Naive B cell (primary cell): ENCODE measurements at regions not wholly inside any gene's neighbourhood (a gene's known extent, or its start where the extent isn't known, plus 50 kb on each side); places are given as distances from the start of the nearest gene placed in this dataset.
A peak's percentile ranks its signal among the peaks of the same experiment; 100 is the strongest.
"Not testable (repeated sequence)": the region's sequence is repeated elsewhere in the genome, so short reads cannot be mapped to it uniquely, and the experiment has no call there.

Source experiments
- ATAC-seq, 2 donors: fragments of 150-1000 bp; cut with Tn5 transposase; 2 replicates each; pipeline ENCODE4 v1.10.0; 2021; ENCODE audit warnings: low read depth in 2 of 2, mild to moderate bottlenecking in 2 of 2, moderate library complexity in 2 of 2
- DNase-seq: peaks from one replicate; pipeline ENCODE4 v3.0.0; 2022
- H3K27ac Mint-ChIP-seq, 6 donors: one replicate each; pipeline ENCODE4 v1.8.0; 2020 to 2022; ENCODE audit warnings: mild to moderate bottlenecking in 6 of 6, mixed read lengths in 6 of 6, moderate library complexity in 5 of 6, inconsistent platforms in 2 of 6
- H3K27me3 Mint-ChIP-seq, 3 donors: one replicate each; pipeline ENCODE4 v1.8.0; 2021 to 2022; ENCODE audit warnings: mixed read lengths in 3 of 3, mild to moderate bottlenecking in 1 of 3
- H3K36me3 Mint-ChIP-seq, 2 donors: one replicate each; pipeline ENCODE4 v1.8.0; 2020 to 2022; ENCODE audit warnings: mixed read lengths in 2 of 2, inconsistent platforms in 1 of 2, mild to moderate bottlenecking in 1 of 2
- H3K4me1 Mint-ChIP-seq, 3 donors: one replicate each; pipeline ENCODE4 v1.8.0; 2020 to 2022; ENCODE audit warnings: mixed read lengths in 3 of 3, inconsistent platforms in 1 of 3, mild to moderate bottlenecking in 1 of 3, moderate library complexity in 1 of 3
- H3K4me3 Mint-ChIP-seq, 8 donors: one replicate each; pipeline ENCODE4 v1.8.0; 2020 to 2022; ENCODE audit warnings: mild to moderate bottlenecking in 8 of 8, mixed read lengths in 8 of 8, moderate library complexity in 8 of 8, inconsistent platforms in 2 of 8
- H3K9me3 Mint-ChIP-seq, 7 donors: one replicate each; pipeline ENCODE4 v1.8.0; 2020 to 2022; ENCODE audit warnings: mixed read lengths in 7 of 7, mild to moderate bottlenecking in 5 of 7, inconsistent platforms in 2 of 7, moderate library complexity in 1 of 7

GRCh38 chr1:98294127-98294526, 367.4 kb upstream of the SNX7 start:
- no peaks in the 10 kb centered on the region for H3K9me3 Mint-ChIP-seq
- no peak overlapping the region for H3K4me3 Mint-ChIP-seq
- H3K36me3 Mint-ChIP-seq: no peaks in the 10 kb centered on the region
- H3K4me1 Mint-ChIP-seq: no peaks in the 10 kb centered on the region
- no peaks in the 10 kb centered on the region for H3K27me3 Mint-ChIP-seq
- ATAC-seq (no peak), DNase-seq (no peak)
- H3K27ac Mint-ChIP-seq: no peak overlapping the region

- no peak for DNase-seq
- H3K4me1 Mint-ChIP-seq: no peaks in the 10 kb centered on the region
- no peak overlapping the region for H3K27ac Mint-ChIP-seq
- no peaks in the 10 kb centered on the region for H3K9me3 Mint-ChIP-seq
- no peak for ATAC-seq
- H3K4me3 Mint-ChIP-seq: peak overlapping the region in 1 of 8 donors; percentile 43
- no peaks in the 10 kb centered on the region for H3K27me3 Mint-ChIP-seq
- H3K36me3 Mint-ChIP-seq: no peaks in the 10 kb centered on the region
Measured at GRCh38 chr1:98292994-98293393, 368.5 kb upstream of the SNX7 start.

- no peak for ATAC-seq
- no peak for DNase-seq
- Mint-ChIP-seq H3K27ac (no peak overlapping the region), H3K36me3 (no peaks in the 10 kb centered on the region), H3K4me1 (no peaks in the 10 kb centered on the region), H3K4me3 (no peak overlapping the region), H3K27me3 (no peaks in the 10 kb centered on the region), H3K9me3 (peaks cover 0 to 2% (median 0%) of the 10 kb centered on the region in 7 donors)
Measured at GRCh38 chr1:98289311-98289710, 368.5 kb upstream of the DPYD start.

- no peak overlapping the region for H3K27ac Mint-ChIP-seq
- no peaks in the 10 kb centered on the region for H3K36me3 Mint-ChIP-seq
- no peaks in the 10 kb centered on the region for H3K27me3 Mint-ChIP-seq
- no peaks in the 10 kb centered on the region for H3K4me1 Mint-ChIP-seq
- ATAC-seq: no peak
- DNase-seq: no peak
- no peak overlapping the region for H3K4me3 Mint-ChIP-seq
- H3K9me3 Mint-ChIP-seq: peaks cover 0 to 5% (median 0%) of the 10 kb centered on the region in 7 donors
Measured at GRCh38 chr1:98288494-98288893, 367.7 kb upstream of the DPYD start.

- Mint-ChIP-seq H3K27me3 (no peaks in the 10 kb centered on the region), H3K4me3 (no peak overlapping the region), H3K9me3 (peaks cover 0 to 5% (median 0%) of the 10 kb centered on the region in 7 donors), H3K36me3 (no peaks in the 10 kb centered on the region), H3K4me1 (no peaks in the 10 kb centered on the region), H3K27ac (no peak overlapping the region)
- no peak for DNase-seq
- ATAC-seq: no peak
Measured at GRCh38 chr1:98287626-98288025, 366.8 kb upstream of the DPYD start.

GRCh38 chr1:98286656-98287055, 365.8 kb upstream of the DPYD start:
- Mint-ChIP-seq H3K4me3 (no peak overlapping the region), H3K9me3 (peaks cover 0 to 5% (median 0%) of the 10 kb centered on the region in 7 donors), H3K4me1 (no peaks in the 10 kb centered on the region), H3K36me3 (no peaks in the 10 kb centered on the region), H3K27me3 (no peaks in the 10 kb centered on the region), H3K27ac (no peak overlapping the region)
- ATAC-seq (no peak), DNase-seq (no peak)

GRCh38 chr1:98285286-98285685, 364.5 kb upstream of the DPYD start:
- ATAC-seq, H3K27ac Mint-ChIP-seq, H3K4me1 Mint-ChIP-seq, H3K27me3 Mint-ChIP-seq, H3K4me3 Mint-ChIP-seq, DNase-seq, H3K9me3 Mint-ChIP-seq, H3K36me3 Mint-ChIP-seq: not testable (repeated sequence)

- Mint-ChIP-seq H3K27ac (no peak overlapping the region), H3K27me3 (no peaks in the 10 kb centered on the region), H3K4me1 (no peaks in the 10 kb centered on the region), H3K36me3 (no peaks in the 10 kb centered on the region), H3K9me3 (peaks cover 0 to 5% (median 0%) of the 10 kb centered on the region in 7 donors), H3K4me3 (no peak overlapping the region)
- DNase-seq (no peak), ATAC-seq (no peak)
Measured at GRCh38 chr1:98280049-98280448, 359.2 kb upstream of the DPYD start.

GRCh38 chr1:98278055-98278454, 357.2 kb upstream of the DPYD start:
- Mint-ChIP-seq H3K27ac (no peak overlapping the region), H3K4me3 (no peak overlapping the region)
- DNase-seq: no peak

GRCh38 chr1:98277118-98277517, 356.3 kb upstream of the DPYD start:
- H3K9me3 Mint-ChIP-seq: peaks cover 0 to 7% (median 0%) of the 10 kb centered on the region in 7 donors
- no peak overlapping the region for H3K4me3 Mint-ChIP-seq
- H3K27ac Mint-ChIP-seq: no peak overlapping the region
- H3K4me1 Mint-ChIP-seq: no peaks in the 10 kb centered on the region
- H3K36me3 Mint-ChIP-seq: no peaks in the 10 kb centered on the region
- no peak for ATAC-seq
- DNase-seq: no peak
- H3K27me3 Mint-ChIP-seq: no peaks in the 10 kb centered on the region

More at GRCh38 chr1:98278055-98278454, 357.2 kb upstream of the DPYD start:
- no peaks in the 10 kb centered on the region for H3K36me3 Mint-ChIP-seq
- no peaks in the 10 kb centered on the region for H3K4me1 Mint-ChIP-seq
- H3K27me3 Mint-ChIP-seq: no peaks in the 10 kb centered on the region
- peaks cover 0 to 7% (median 0%) of the 10 kb centered on the region in 7 donors for H3K9me3 Mint-ChIP-seq
- ATAC-seq: no peak

GRCh38 chr1:98276514-98276913, 355.7 kb upstream of the DPYD start:
- no peak for DNase-seq
- Mint-ChIP-seq H3K27me3 (no peaks in the 10 kb centered on the region), H3K4me3 (no peak overlapping the region), H3K27ac (no peak overlapping the region), H3K4me1 (no peaks in the 10 kb centered on the region), H3K36me3 (no peaks in the 10 kb centered on the region), H3K9me3 (peaks cover 0 to 7% (median 0%) of the 10 kb centered on the region in 7 donors)
- ATAC-seq: no peak

GRCh38 chr1:98268316-98268715, 347.5 kb upstream of the DPYD start:
- Mint-ChIP-seq H3K27me3 (no peaks in the 10 kb centered on the region), H3K27ac (no peak overlapping the region), H3K4me3 (no peak overlapping the region), H3K36me3 (no peaks in the 10 kb centered on the region), H3K9me3 (peaks cover 0 to 3% (median 0%) of the 10 kb centered on the region in 7 donors), H3K4me1 (no peaks in the 10 kb centered on the region)
- ATAC-seq: no peak
- DNase-seq: no peak

- Mint-ChIP-seq H3K27me3 (no peaks in the 10 kb centered on the region), H3K36me3 (no peaks in the 10 kb centered on the region), H3K4me1 (no peaks in the 10 kb centered on the region), H3K27ac (no peak overlapping the region), H3K9me3 (peaks cover 0 to 3% (median 0%) of the 10 kb centered on the region in 7 donors), H3K4me3 (no peak overlapping the region)
- no peak for ATAC-seq
- DNase-seq: no peak
Measured at GRCh38 chr1:98267423-98267822, 346.6 kb upstream of the DPYD start.

GRCh38 chr1:98264727-98265126, 343.9 kb upstream of the DPYD start:
- no peaks in the 10 kb centered on the region for H3K36me3 Mint-ChIP-seq
- no peak overlapping the region for H3K4me3 Mint-ChIP-seq
- H3K9me3 Mint-ChIP-seq: no peaks in the 10 kb centered on the region
- DNase-seq: no peak
- H3K4me1 Mint-ChIP-seq: no peaks in the 10 kb centered on the region
- ATAC-seq: no peak
- H3K27ac Mint-ChIP-seq: no peak overlapping the region
- no peaks in the 10 kb centered on the region for H3K27me3 Mint-ChIP-seq

GRCh38 chr1:98260839-98261238, 340.0 kb upstream of the DPYD start:
- ATAC-seq (no peak), DNase-seq (no peak)
- Mint-ChIP-seq H3K9me3 (no peaks in the 10 kb centered on the region), H3K27ac (no peak overlapping the region), H3K36me3 (no peaks in the 10 kb centered on the region), H3K4me3 (peak overlapping the region in 1 of 8 donors; percentile 30), H3K27me3 (no peaks in the 10 kb centered on the region), H3K4me1 (no peaks in the 10 kb centered on the region)
